NCI-H1105 (cell line): ENCODE measurements at regions not wholly inside any gene's neighbourhood (a gene's known extent, or its start where the extent isn't known, plus 50 kb on each side); places are given as distances from the start of the nearest gene placed in this dataset.

Source experiments
- DNase-seq: peaks from one replicate; lab custom pipeline; 2025; lab: John Stamatoyannopoulos, UW

DNA sequence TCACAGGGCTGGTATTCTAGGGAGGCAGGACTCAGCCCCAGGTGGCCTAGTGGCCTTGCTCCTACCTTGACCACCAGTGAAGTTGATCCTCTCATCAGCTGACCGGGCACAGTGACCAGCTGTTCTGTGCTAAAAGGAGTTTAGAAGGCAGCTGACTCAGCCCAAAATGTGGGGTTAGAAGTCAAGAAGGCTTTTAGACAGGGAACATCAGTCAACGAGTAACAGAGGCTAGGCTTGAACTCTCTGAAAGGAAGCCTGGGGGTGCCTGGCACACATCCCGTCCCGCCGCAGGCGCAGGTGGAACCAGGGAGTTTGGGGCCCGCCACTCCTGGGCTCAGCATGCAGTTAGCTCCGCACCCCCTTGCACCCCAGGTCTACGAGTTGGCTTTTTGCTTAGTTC lies 114.9 kb upstream of the SLC45A1 start:
- no peak for DNase-seq

DNA sequence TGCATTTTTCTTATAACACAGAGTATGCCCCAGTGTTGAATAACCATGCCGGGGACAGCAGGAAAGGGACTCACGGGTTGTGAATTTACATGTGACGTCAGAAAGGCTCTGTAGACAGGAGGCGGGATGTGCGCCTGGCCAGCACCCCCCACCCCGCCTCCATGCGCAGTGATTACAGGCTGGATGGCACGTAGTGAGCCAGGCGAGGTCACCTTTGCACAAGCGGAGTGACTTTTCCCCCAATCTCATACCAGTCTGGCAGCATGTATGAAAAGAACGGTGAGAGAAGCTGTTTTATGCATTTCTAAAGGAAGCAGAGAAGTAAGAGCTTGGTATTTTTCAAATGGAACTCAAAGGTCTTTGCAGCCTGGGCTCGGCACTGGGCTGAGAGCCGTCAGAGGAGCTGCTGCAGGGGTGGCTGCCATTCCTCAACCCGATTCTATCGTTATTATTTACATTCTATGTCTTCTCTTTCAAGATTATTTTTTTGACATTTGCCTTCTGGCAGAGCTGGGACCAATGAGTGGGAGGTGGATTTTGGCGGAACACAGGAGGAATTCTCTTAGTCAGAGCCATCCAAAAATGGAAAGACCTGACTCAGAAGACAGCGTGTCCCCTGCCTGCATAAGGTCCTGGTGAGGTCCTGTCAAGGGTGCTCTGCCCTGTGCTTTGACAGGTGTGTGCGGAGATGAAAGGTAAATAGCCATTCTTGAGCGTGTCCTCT lies 115.6 kb upstream of the SLC45A1 start:
- DNase-seq: no peak

DNA sequence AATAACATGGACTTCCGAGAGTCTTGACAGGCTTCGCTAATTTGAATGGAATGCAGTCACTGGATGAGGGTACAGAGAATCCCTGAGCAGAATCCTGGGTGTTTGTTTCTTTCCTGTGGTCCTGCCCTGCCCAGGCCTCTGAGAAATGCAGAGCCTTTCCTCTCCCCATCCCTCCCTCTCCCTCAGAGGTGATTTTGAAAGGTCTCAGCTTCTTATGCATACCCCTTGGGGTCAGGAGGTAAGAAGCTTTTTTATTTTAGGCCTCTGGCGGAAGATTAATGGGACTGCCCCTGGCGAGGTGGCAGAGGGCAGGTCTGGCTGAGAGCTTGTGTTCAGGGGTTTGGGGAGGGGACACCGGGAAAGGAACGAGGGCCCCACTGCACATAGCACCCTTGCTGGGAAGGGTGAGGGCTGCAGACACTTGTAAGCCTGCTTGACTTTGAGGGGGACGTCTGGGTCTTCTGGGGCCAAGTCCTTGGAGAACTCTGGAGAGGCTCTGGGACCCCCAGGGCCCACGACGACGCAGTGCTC lies 116.5 kb upstream of the SLC45A1 start:
- no peak for DNase-seq

DNA sequence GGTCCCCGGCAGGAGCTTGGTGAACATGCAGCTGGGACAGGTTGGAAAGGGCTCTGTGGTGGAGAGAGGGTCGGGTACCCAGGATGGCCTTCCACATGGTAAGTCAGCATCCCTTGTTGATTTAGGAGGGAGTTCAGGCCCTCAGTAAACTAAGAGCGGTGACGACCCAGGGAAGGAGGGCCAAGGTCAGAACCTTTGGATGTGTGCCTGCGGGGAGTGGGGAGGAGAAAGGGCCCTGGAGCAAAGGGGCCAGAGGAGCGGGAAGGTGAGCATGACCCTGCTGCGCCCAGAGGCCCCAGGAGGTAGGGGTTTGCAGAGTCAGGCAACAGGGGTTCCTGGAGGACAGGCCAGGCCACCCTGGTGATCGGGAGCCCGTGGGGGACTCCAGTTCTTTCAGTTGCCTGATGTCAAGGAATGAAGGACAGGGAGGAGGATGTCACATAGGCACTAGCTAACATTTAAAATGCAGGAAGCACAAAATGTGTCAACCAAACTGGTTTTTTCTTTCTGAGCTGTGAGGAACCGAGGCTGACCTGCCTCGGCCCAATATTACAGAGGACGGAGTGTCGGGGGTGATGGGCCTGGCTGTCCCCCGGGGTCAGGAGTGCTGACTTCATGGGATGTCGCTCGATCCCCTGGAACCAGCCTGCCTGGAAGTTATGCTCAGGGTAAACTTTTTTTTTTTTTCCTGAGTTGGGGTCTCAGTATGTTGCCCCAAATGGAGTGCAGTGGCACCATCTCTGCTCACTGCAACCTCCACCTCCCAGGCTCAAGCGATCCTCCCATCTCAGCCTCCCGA lies 117.4 kb upstream of the SLC45A1 start:
- no peak for DNase-seq

DNA sequence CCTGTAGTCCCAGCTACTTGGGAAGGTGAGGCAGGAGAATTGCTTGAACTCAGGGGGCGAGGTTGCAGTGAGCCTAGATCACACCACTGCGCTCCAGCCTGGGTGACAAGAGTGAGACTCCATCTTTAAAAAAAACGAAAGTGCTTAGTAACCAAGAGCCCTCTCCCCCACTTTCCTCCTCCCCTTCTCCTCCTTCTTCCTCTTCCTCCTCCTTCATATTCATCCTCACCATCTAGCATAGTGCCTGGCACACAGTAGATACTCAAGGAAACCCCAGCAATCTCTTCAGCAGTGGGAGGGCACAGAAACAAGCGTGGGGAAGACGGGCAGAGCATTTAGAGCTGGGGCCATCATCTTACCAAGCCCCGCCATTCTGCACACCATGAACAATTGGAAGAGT lies 119.4 kb upstream of the SLC45A1 start:
- DNase-seq: no peak

DNA sequence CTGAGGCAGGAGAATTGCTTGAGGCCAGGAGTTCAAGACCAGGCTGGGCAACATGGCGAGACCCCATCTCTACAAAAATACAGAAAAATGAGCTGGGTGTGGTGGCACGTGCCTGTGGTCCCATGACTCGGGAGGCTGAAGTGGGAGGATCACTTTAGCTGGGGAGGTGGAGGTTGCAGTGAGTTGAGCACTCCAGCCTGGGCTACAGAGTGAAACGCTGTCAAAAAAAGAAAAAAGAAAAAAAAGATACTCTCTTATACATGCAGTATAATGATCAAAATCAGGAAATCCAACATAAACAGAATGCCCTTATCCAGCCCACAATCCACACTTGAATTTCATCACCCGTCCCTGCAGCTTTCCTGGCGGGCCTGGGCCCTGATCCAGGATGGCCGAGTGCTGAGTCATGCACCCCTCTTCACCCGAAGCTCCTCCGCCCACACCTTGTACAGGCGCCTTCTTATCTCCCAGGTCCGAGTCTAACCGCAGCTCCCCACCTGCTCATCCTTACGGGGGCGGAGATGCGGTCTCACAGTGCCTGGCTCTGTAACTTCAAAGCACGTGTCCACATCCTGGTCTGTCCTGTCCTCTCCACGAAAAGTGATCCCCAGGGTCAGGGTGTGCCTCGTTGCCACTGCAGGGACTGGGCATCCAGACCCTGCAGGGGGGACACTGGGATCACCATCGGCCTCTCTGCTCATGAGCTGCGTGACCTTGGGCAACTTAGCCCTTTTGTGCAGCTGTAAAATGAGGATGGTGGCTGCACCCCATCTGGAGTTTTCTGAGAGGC lies 120.2 kb upstream of the SLC45A1 start:
- no peak for DNase-seq

DNA sequence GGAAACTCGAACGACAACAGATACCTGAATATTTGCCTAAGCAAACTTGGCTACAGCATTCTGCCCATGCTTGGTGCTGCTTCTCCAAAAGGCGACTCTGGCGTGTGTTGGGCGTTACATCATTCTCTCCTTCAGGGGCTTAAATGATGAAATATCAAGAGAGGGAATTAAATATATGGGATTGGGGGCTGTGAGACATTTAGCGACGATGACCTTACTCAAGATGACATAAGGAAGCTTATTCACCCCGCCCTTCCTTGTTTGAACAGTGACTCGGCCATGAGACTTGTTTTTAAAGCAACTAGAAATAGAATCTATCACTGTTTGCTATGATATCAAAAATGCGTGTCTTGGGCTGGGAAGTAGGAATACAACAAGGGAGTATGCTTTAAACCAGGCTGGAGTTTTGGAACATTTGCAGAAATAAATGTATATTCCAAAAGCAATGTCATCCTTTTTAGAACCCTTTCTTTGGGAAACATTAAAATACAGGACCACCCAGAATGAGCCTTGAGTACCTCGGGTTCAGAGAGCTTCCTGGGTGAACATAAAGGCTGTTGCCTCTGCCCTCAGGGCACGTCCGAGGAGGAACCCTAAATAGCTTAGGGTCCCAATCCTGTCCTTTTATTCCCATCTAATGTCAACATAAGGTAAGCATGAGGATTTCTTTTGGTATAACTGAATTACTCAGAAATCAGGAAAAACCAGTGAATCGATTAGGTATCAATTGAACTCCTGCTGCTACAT lies 123.3 kb upstream of the SLC45A1 start:
- DNase-seq: no peak

DNA sequence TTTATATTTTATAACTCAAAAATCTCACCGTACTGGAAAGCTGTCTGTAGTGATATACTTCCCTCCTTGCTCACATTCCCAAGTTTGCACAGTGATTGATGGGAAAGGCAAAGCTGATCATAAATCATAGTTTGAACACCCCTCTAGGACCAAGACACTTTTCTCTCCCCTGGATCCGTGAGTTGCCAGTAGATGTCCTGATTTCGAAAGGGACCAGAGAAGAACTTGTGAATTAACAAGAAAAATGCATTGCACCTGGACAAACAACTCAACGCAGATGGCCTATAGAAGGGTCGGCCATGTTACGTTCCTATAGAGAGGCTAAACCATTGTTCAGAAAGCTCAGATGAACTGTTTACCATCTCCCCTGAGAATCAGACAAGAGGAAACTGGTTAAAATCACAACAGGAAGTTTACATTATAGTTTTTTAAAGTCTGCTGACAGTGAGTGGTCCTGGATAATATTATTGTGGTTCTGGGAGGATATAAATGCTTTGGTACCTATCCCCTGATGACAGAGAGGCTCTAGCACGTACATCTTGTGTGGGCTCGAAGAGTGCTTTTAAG lies 124.0 kb upstream of the SLC45A1 start:
- DNase-seq: no peak

DNA sequence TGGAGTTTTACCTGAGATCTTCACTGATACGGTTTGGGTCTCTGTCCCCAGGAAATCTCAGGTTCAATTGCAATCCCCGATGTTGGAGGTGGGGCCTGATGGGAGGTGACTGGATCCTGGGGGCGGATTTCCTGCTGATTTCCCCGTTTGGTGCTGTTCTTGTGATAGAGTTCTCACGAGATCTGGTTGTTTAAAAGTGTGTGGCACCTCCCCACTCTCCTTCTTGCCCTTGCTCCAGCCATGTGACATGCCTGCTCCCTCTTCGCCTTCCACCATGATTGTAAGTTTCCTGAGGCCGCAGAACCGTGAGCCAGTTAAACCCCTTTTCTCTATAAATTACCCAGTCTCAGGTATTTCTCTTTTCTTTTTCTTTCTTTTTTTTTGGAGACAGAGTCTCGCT lies 126.4 kb upstream of the SLC45A1 start:
- DNase-seq: no peak

DNA sequence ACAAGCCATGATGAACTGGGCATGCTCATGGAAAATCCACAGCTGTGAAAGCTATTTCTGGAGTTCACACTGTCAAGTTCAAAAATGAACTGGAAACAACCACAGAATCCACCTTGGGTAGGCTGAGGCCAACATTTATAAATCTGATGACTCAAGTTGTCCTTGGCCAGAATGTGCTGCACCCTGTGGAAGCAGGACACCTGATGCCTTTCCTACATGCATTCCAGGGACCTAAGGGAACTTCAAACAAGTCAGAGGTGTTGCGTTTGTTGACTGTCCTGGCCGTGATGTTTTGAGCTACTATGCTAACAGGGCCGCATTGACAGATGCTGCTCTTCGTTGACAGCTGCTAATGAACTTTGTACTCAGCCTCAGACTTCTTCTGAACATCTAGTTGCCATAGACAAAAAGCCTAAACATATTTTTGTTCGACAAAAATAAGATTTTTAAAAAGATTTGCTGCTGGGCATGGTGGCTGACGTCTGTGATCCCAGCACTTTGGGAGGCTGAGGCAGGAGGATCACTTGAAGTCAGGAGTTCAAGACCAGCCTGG lies 127.9 kb upstream of the SLC45A1 start:
- no peak for DNase-seq

DNA sequence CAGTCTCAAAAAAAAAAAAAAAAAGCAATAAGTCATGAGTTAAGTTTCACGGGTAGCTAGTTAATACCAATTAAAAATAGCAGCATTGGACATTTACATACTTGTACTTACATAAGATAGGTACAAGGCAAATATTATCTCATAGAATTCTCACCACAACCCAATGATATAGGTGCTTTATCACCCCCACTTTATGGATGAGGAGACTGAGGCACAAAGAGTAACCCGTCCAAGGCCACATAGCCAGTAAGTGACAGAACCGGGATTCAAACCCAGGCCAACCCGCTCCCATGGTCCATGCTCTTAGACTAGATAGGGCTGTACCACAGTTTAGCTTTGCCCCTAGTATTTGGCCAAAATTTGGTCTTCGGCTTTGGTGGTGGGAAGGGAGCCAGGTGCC lies 132.5 kb upstream of the SLC45A1 start:
- no peak for DNase-seq

DNA sequence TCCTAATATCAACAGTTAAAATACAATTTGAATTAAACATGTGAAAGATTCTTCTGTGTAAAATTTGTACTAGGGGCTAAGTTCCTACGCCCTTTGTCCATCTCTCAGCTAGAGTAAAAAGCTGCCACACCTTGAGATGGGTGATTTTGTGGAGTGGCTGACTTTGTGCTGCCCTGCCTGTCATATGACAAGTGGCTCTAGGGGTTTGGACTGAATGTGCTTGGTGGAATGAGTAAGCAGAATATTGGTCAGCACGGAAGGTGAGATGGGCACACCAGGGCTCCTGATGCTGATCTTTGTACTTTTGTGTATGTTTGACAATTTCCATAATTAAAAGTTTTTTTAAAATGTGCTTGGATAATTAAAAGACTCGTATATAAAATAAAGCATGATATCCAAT lies 133.6 kb upstream of the SLC45A1 start:
- DNase-seq: no peak

DNA sequence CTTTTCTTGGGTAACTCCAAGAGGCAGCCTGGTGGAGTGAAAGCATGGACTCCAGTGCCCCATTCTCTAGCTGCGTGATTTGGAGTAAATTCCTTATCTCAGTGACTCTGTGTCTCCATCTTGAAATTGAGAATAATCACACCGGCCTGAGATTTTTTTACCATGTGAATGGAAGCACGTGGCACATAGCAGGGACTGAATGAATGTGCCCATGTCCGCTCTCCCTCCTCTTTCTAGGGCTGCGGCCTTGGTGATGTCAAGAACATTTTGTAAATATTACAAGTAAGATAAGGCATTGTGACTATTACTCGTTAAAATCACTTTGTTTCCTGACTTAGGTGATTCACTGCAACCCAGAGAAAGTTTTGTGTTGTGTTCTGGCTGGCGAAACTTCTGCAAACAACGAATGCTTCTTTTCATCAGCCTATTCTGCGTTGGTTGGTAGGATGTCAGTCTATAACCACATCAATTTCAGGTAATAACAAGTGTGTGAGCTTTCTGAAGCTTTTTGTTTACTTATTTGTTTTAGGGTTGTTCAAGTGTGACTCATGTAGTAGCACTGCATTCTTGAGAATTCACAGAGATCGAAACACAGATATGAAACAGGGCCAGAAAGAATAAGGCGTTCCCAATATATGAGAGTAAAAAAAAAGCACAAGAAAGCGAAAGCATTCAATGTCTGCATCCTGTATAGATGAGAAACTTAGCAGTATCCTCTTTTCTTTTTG lies 135.7 kb upstream of the SLC45A1 start:
- DNase-seq: no peak

DNA sequence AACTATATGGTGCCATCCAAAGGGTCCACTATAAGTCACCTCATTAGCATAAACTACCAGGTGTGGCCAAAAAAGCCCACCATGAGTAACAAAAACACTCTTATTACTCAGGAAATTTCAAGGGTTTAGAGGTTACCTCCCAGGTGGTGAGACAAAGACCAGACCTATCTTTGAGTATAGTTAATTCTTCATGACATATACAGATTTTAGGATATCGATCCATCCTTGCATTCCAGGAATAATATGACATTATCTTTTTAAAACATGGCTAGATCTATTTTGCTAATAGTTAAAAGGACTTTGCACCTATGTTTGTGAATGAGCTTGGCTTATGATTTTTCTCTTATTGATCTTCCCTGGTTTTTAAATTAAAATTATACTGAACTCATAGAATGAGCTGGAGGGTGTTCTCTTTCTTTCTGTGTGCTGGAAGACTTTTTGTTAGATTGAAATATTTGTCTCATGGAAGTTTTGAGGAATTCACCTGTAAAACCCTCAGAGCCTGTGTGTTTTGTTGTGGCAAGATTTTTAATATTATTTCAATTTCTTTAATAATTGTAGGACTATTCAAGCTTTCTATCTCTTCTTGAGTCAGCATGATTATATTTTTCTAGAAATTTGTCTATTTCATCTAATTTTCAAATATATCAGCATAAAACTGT lies 138.7 kb upstream of the SLC45A1 start:
- no peak for DNase-seq

DNA sequence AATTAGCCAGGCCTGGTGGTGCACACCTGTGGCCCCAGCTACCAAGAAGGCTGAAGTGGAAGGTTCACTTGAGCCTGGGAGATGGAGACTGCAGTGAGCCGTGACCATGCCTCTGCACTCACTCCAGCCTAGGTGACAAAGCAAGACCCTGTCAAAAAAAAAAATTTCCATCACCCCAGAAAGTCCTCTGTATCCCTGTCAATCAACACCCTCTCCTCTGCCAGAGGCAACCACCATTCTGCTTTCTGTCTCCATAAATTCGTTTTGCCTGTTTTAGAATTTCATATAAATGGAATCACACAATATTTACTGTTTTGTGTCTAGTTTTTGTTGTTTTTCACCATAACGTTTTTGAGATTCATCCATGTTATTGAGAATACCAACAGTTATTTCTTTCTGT lies 141.6 kb upstream of the SLC45A1 start:
- DNase-seq: no peak

DNA sequence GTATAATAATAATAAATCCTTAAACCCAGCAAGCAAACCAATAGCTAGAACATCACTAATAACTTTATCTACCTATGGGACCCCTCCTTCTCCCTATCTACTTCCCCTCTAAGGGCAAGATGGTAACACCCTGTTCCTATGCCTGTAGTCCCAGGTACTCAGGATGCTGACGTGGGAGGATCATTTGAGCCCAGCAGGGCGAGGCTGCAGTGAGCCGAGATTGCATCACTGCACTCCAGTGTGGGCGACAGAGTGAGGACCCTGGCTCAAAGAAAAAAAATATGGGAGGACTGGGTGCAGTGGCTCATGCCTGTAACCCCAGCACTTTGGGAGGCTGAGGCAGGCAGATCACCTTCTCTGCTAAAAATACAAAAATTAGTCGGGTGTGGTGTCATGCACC lies 143.1 kb upstream of the SLC45A1 start:
- DNase-seq: no peak

DNA sequence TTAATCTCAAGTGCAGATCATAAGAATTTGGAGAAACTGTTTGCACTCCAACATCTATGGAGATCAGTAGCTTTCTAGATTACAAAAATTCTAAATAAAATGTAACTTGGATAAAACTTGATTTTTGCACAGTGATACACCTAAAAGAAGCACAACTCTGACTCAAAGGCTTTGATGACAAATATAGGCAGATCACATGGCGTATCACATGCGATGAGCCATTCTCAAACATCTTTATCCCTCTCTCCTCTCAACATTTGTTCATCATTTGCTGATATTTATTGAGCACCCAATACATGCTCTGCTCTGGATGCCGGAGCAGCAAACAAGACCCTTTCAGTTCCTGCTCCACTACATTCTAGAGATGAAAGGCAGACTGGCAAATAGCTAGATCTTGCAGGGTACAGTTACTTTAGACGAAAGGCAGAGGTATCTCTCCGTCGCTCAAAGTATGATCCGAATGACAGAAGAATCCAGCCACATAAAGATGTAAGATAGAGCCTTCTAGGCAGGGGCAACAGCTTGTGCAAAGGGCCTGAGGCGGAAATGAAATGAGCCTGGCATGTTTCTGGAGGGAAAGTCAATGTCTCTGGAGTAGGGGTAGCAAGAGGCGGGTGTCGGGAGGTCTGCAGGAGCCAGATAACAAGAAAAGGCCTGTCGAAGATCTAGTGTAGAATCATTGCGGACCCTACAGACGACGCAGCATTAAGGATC lies 145.8 kb upstream of the ERRFI1 start:
- DNase-seq: no peak

DNA sequence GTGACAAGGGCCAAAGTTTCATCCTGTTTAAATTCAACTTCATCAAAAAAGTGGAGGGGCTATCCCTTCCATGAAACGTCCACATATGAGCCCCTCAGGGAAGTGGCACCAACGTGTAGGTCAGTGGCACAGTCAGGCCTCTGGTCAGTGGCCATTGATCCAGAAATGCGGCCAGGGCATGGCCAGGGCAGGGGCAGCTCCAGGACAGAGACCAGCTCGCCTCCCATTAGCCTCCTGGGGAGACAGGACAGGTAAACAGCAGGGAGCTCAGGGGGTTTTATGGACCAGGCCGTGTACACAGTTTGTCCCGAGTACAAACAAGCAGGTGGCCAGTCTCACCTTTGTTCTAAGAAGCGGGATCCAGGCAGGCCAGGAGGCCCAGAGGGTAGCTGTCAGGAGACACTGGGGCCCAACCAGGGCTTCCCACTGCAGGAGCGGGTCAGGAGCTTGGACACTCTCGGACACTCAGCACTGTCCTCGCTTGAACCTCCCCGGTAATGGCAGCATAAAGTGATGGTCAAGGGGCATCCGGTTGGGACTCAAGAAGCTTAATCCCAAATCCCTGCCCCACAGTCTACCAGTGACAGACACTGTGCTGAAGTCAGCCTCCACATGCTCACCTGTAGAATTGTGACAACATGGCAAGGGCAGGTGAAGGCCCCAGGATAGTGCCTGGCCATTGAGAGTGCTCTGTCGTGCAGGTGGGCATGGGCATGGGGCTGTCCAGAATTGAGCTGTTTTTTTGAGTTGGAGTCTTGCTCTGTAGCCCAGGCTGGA lies 144.1 kb upstream of the ERRFI1 start:
- no peak for DNase-seq
